NCI-H2227 treated with DMSO at 0.1 percent for 48 hours (cell line): ENCODE measurements at regions not wholly inside any gene's neighbourhood (a gene's known extent, or its start where the extent isn't known, plus 50 kb on each side); places are given as distances from the start of the nearest gene placed in this dataset.

ENCODE experiments used
- DNase-seq: peaks from one replicate; lab custom pipeline; 2025; lab: John Stamatoyannopoulos, UW

GRCh38 chr21:16587681-16588375 is 858.0 kb downstream of the USP25 start:
- peak; percentile 84 for DNase-seq

- DNase-seq = peak; percentile 95
These were observed 858.7 kb downstream of the USP25 start for GRCh38 chr21:16588433-16588860.

- DNase-seq = peak; percentile 29
These were observed 859.5 kb downstream of the USP25 start for GRCh38 chr21:16589006-16589898.

GRCh38 chr21:16590186-16590585 is 860.4 kb downstream of the USP25 start:
- DNase-seq = no peak

- no peak for DNase-seq
These were observed 861.0 kb downstream of the USP25 start for GRCh38 chr21:16590641-16591292.

GRCh38 chr21:16592381-16592780 is 862.6 kb downstream of the USP25 start:
- peak; percentile 65 for DNase-seq

- no peak for DNase-seq
These were observed 864.4 kb downstream of the USP25 start for GRCh38 chr21:16594191-16594590.

- no peak for DNase-seq
These were observed 866.6 kb downstream of the USP25 start for GRCh38 chr21:16596369-16596768.

- DNase-seq = peak; percentile 82
These were observed 868.0 kb downstream of the USP25 start for GRCh38 chr21:16597753-16598152.

GRCh38 chr21:16605597-16605996 is 875.8 kb downstream of the USP25 start:
- DNase-seq = peak; percentile 65

GRCh38 chr21:16606271-16606670 is 876.5 kb downstream of the USP25 start:
- no peak for DNase-seq

- DNase-seq = no peak
These were observed 878.5 kb downstream of the USP25 start for GRCh38 chr21:16608209-16608830.

GRCh38 chr21:16619281-16619680 is 889.5 kb downstream of the USP25 start:
- no peak for DNase-seq

GRCh38 chr21:16620786-16621320 is 891.1 kb downstream of the USP25 start:
- no peak for DNase-seq

GRCh38 chr21:16624479-16625118 is 888.2 kb upstream of the CXADR start:
- DNase-seq = no peak

GRCh38 chr21:16625491-16625890 is 887.4 kb upstream of the CXADR start:
- no peak for DNase-seq

GRCh38 chr21:16633831-16634459 is 878.9 kb upstream of the CXADR start:
- DNase-seq = peak; percentile 77

- DNase-seq = peak; percentile 89
These were observed 878.3 kb upstream of the CXADR start for GRCh38 chr21:16634515-16634914.

- no peak for DNase-seq
These were observed 872.4 kb upstream of the CXADR start for GRCh38 chr21:16640297-16641027.

GRCh38 chr21:16642353-16642752 is 870.5 kb upstream of the CXADR start:
- no peak for DNase-seq
